ENCODE measurements at regions not wholly inside any gene's neighbourhood (a gene's known extent, or its start where the extent isn't known, plus 50 kb on each side); places are given as distances from the start of the nearest gene placed in this dataset.
"Not testable (repeated sequence)": the region's sequence is repeated elsewhere in the genome, so short reads cannot be mapped to it uniquely, and the experiment has no call there.

DNA sequence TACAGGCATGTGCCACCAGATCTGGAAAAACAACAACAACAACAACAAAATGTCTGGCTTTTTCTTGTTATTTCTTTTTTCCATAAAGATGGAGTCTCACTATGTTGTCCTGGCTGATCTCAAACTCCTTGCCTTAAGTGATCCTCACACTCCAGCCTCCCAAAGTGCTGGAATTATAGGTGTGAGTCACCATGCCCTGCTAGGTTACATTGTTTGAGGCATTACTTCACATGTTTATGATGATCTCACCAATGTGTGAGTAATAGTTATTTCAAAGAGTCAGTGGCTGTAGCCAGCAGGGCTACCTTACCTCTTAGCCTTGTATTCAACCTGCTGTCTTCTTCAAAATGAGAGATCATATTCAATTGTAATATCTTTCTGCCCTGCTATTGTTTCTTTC, 445.7 kb downstream of the AMY1C start:
- TF ChIP-seq, protein P1, sequence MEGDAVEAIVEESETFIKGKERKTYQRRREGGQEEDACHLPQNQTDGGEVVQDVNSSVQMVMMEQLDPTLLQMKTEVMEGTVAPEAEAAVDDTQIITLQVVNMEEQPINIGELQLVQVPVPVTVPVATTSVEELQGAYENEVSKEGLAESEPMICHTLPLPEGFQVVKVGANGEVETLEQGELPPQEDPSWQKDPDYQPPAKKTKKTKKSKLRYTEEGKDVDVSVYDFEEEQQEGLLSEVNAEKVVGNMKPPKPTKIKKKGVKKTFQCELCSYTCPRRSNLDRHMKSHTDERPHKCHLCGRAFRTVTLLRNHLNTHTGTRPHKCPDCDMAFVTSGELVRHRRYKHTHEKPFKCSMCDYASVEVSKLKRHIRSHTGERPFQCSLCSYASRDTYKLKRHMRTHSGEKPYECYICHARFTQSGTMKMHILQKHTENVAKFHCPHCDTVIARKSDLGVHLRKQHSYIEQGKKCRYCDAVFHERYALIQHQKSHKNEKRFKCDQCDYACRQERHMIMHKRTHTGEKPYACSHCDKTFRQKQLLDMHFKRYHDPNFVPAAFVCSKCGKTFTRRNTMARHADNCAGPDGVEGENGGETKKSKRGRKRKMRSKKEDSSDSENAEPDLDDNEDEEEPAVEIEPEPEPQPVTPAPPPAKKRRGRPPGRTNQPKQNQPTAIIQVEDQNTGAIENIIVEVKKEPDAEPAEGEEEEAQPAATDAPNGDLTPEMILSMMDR (IDR thresholded peaks at IDR 0.05; ENCODE audit: low read depth, low read length) = no peak
- no peak overlapping the region for H3K4me3 ChIP-seq (ENCODE audit: low read depth, low read length)

DNA sequence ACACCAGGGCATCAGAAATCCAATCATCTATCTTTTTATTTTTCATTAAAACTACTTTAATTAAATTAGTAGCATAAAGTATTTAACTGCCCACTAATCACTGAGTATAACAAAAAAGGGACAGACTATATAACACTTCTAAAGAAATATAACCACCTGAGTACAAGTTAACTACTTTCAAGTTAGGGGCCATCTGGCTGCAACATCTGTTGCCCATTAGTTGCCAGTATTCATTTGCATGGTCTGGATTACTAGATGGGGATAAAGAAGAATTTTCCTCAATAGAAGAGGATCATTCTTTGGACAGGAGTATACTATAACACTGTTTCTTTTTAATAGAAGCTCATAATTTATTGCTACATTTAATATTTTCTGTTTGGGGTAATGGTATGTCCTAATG, 446.4 kb downstream of the AMY1C start:
- no peak overlapping the region for H3K4me3 ChIP-seq (ENCODE audit: low read depth, low read length)
- TF ChIP-seq, protein P1 (IDR thresholded peaks at IDR 0.05; ENCODE audit: low read depth, low read length) = no peak

DNA sequence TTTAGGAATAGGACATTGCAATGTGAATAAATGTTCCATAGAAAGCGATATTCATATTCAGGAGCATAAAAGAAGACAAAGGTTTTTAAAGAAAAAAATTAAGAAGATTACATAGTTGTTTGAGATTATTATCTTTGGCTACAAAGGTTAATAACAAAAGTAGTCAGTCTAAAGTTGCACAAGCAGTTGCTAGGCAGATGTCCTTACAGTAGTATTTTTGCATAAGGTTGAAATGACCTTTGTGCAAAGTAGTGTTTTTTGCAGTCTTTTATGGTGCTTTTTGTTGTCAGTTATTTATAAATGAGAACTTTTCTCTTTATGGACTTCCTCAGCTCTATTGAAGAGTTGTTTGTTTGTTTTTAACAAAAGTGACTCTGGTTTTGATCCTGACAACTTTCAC, 447.8 kb downstream of the AMY1C start:
- H3K4me3 ChIP-seq (ENCODE audit: low read depth, low read length) = no peak overlapping the region
- TF ChIP-seq, protein P1 (IDR thresholded peaks at IDR 0.05; ENCODE audit: low read depth, low read length) = no peak

DNA sequence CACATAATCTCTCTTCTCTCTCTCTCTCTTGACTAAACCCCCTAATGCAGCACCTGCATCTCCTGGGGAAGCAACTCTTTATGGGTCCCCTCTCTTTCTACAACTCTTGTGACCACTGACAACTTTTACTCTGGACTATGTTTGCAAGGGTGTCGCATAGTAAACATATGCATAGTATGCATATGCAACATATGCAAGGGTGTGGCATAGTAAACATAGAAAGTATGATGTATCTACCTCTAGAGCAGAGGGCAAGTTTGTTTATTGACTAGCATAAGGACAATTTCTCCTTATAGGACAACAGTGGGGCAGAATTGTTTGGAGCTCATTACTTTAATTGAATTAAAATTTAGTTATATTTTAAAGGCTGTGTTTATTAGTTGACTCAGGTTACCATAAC, 462.5 kb downstream of the AMY1C start:
- no peak overlapping the region for H3K4me3 ChIP-seq (ENCODE audit: low read depth, low read length)
- TF ChIP-seq, protein P1 (IDR thresholded peaks at IDR 0.05; ENCODE audit: low read depth, low read length) = no peak

DNA sequence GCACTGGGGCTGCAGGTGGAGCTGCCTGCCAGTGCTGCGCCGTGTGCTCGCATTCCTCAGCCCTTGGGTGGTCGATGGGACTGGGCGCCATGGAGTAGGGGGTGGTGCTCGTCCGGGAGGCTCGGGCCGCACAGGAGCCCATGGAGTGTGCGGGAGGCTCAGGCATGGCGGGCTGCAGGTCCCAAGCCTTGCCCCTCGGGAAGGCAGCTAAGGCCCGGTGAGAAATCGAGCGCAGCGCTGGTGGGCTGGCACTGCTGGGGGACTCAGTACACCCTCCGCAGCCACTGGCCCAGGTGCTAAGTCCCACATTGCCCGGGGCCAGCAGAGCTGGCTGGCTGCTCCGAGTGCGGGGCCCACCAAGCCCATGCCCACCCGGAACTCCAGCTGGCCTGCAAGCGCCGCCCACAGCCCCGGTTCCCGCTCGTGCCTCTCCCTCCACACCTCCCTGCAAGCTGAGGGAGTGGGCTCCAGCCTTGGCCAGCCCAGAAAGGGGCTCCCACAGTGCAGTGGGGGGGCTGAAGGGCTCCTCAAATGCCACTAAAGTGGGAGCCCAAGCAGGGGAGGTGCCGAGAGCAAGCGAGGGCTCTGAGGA, 467.8 kb downstream of the AMY1C start:
- H3K4me3 ChIP-seq (ENCODE audit: low read depth, low read length) = not testable (repeated sequence)

DNA sequence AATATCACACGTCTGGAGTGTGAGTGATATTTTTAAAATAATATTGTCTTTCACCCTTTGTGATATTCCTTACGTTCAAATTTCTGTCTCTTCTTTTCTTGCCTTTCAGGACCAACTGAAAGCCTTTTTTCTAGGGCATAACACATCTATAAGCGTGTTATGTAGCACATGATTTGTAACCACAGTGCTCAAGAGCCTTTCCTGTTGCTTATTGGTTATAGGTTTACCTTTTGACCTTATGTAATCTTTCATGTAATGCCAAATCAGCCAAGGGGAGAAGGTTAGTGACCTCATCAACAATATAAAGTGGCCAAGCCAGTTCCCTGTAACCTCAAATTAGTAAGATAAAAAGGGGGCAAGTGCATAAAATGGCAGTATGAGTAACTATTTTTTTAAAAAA, 480.2 kb downstream of the AMY1C start:
- no peak overlapping the region for H3K4me3 ChIP-seq (ENCODE audit: low read depth, low read length)
- TF ChIP-seq, protein P1 (IDR thresholded peaks at IDR 0.05; ENCODE audit: low read depth, low read length) = no peak

DNA sequence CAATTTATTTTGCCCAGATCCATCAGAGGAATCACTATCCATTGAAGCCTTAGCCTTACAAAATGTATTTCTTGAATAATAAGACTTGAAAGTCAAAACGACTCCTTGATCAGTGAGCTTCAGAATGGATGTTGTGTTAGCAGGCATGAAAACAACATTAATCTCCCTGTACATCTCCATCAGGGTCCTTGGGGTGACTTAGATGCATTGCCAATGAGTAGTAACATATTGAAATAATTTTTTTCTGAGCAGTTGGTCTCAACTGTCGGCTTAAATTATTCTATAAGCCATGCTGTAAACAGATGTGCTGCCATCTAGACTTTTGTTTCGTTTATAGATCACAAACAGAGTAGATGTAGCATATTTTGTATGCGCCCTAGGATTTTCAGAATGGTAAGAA, 482.0 kb downstream of the AMY1C start:
- TF ChIP-seq, protein P1 (IDR thresholded peaks at IDR 0.05; ENCODE audit: low read depth, low read length) = no peak
- H3K4me3 ChIP-seq (ENCODE audit: low read depth, low read length) = no peak overlapping the region

DNA sequence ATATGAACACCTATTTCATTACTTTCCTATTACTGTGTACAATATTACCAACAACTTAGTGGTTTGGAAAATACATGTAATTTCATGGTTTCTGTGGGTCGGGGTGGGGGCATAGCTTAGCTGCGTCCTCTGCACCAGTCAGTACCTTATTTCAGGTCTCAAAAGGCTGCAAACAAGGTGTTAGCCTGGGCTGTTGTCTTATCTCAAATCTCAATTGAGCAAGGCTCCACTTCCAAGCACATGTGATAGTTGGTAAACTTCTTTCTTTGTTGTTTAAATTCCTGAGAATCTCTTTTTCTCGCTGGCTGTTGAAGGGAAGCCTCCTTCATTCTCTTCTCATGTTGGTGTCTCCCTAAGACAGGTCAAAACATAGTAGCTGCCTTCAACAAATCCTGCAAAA, 485.4 kb downstream of the AMY1C start:
- TF ChIP-seq, protein P1 (IDR thresholded peaks at IDR 0.05; ENCODE audit: low read depth, low read length) = no peak

More for the DNA sequence above, 485.4 kb downstream of the AMY1C start:
- H3K4me3 ChIP-seq (ENCODE audit: low read depth, low read length) = no peak overlapping the region
